OCI-LY3 (cell line): ENCODE measurements at regions not wholly inside any gene's neighbourhood (a gene's known extent, or its start where the extent isn't known, plus 50 kb on each side); places are given as distances from the start of the nearest gene placed in this dataset.

ENCODE experiments used
- EZH2phosphoT487 ChIP-seq: fragments of 200-600 bp; shearing (Covaris generic); IDR thresholded peaks from 2 replicates; pipeline ENCODE4 v1.6.1; 2018; ENCODE audit warnings: antibody characterized with exemption, mixed run types, low read depth
- TF ChIP-seq, protein P1 (sequence below): fragments of 200-600, 300-600 bp; sonication (generic); IDR thresholded peaks from 2 replicates; pipeline ENCODE4 v1.5.1; 2014; ENCODE audit warnings: antibody characterized with exemption, low read length, low read depth

DNA sequence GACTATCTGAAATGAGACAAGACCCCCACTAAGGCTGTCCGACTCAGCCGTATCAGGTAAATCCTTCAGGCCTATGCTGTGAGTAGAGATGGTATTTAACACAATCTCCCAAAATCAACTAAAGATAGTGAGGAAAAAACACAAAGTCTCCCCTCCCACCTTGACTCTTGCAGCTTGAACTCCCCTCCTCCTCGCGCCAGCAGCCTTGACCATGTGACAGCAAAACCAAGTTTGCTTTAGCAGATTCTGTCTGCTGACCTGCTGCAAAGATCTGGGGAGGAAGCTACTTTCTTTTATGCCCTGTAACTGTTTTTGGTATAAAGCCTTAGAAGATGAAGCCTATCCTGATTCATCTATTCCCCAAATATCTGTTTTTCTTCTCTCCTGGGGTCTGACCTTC lies 509.5 kb downstream of the CDH26 start:
- TF ChIP-seq, protein P1, sequence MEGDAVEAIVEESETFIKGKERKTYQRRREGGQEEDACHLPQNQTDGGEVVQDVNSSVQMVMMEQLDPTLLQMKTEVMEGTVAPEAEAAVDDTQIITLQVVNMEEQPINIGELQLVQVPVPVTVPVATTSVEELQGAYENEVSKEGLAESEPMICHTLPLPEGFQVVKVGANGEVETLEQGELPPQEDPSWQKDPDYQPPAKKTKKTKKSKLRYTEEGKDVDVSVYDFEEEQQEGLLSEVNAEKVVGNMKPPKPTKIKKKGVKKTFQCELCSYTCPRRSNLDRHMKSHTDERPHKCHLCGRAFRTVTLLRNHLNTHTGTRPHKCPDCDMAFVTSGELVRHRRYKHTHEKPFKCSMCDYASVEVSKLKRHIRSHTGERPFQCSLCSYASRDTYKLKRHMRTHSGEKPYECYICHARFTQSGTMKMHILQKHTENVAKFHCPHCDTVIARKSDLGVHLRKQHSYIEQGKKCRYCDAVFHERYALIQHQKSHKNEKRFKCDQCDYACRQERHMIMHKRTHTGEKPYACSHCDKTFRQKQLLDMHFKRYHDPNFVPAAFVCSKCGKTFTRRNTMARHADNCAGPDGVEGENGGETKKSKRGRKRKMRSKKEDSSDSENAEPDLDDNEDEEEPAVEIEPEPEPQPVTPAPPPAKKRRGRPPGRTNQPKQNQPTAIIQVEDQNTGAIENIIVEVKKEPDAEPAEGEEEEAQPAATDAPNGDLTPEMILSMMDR = no peak
- TF ChIP-seq EZH2phosphoT487 = no peak
